ENCODE measurements at regions not wholly inside any gene's neighbourhood (a gene's known extent, or its start where the extent isn't known, plus 50 kb on each side); places are given as distances from the start of the nearest gene placed in this dataset.

DNA sequence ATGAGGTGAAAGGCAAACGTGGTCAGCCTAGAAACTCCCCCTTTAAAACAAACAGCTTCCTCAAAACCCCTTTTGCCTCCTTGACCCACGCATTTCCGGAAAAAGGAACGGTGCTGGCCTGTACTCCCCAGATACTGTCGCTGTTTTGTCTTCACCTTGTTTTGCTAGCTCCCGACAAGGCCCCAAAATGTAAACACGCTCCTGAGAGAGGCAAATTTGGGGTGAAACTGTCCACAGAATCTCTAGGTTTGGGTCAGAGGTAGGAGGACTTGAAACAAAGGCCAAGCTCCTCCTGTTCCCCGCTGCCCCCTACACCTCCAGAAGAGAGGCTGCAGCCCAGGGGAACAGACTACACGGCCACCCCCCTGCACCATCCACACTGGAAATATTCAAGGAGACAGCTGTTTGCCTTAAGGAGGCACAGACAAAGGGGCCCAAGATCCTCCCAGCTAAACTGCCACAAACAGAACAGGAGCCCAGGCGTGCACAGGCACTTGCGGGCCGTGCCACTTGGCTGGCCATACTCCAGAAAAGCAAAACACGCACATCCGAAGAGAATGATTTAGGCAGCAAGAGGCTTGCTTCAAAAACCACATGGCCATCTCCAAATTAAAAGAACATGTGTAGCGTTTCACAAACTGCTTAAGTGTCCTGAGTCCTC lies 160.5 kb upstream of the GRK3 start:
- Histone ChIP-seq H3K9ac (replicated peaks in 1 of 4; ENCODE audit: extremely low read depth in 1 of 4, low read depth in 3 of 4, low read length in 3 of 4) (peak overlapping the region in 2 of 4 experiments; percentile 27 to 33; a peak in 3 of 7 replicates), H3K4me2 (ENCODE audit: insufficient read depth in 1 of 2, low read depth in 2 of 2, low read length in 2 of 2) (peak overlapping the region; percentile 80 to 83), H3K4me3 (ENCODE audit: extremely low read depth in 1 of 4, insufficient read depth in 2 of 4, low read depth in 3 of 4, low read length in 4 of 4) (peak overlapping the region; percentile 39 to 83 (median 60)), H3K18ac (ENCODE audit: extremely low read depth, low read length) (peak overlapping the region; percentile 75), H3K79me1 (ENCODE audit: low read depth, low read length) (peaks cover 5% of the 10 kb centered on the region; the same call in 1 of the 2 replicates), H3K9me3 (ENCODE audit: insufficient read depth in 2 of 2, low read depth in 1 of 2, low read length in 1 of 2) (no peaks in the 10 kb centered on the region), H3K23ac (ENCODE audit: insufficient read length) (no peak overlapping the region), H2BK15ac (ENCODE audit: low read length) (peak overlapping the region; percentile 88), H3K56ac (replicated peaks; ENCODE audit: insufficient read length, low read depth, low read length) (no peak overlapping the region), H3K36me3 (ENCODE audit: control insufficient read depth in 2 of 4, insufficient read depth in 4 of 4, low read length in 3 of 4) (no peaks in the 10 kb centered on the region), H2AFZ (ENCODE audit: low read length) (no peak overlapping the region), H4K91ac (replicated peaks; ENCODE audit: insufficient read length, low read length) (no peak overlapping the region), H3K27me3 (replicated peaks in 1 of 4; ENCODE audit: control insufficient read depth in 3 of 4, extremely low read depth in 1 of 4, insufficient read depth in 3 of 4, low read length in 3 of 4) (peaks cover 0 to 6% (median 6%) of the 10 kb centered on the region in 4 experiments; a peak in 4 of 7 replicates), H2BK5ac (ENCODE audit: low read depth, low read length) (peak overlapping the region; percentile 22; the same call in 1 of the 2 replicates), H3K4ac (replicated peaks; ENCODE audit: insufficient read length, low read depth, low read length) (peak overlapping the region; percentile 81), H2AK5ac (ENCODE audit: low read depth, low read length) (0 out of 2 replicates have a peak overlapping the region, but pooled peaks have one; percentile 18), H4K20me1 (replicated peaks in 1 of 2; ENCODE audit: control insufficient read depth in 1 of 2, insufficient read depth in 2 of 2, low read length in 2 of 2) (peaks cover 0 to 15% of the 10 kb centered on the region in 2 experiments), H3K79me2 (ENCODE audit: control insufficient read depth in 1 of 2, insufficient read depth in 2 of 2, low read length in 2 of 2) (peaks cover 0 to 51% of the 10 kb centered on the region in 2 experiments; a peak in 3 of 4 replicates), H4K5ac (ENCODE audit: insufficient read length, low read depth, low read length) (no peak overlapping the region), H2BK20ac (ENCODE audit: low read length) (no peak overlapping the region), H4K8ac (ENCODE audit: extremely low read depth, insufficient read depth, low read length) (no peak overlapping the region; the same call in 1 of the 2 replicates), H3K27ac (ENCODE audit: low read depth, low read length) (no peak overlapping the region), H2BK12ac (ENCODE audit: low read depth, low read length) (peak overlapping the region; percentile 50; the same call in 1 of the 2 replicates), H3K14ac (ENCODE audit: insufficient read length) (no peak overlapping the region), H3K23me2 (ENCODE audit: low read depth, low read length) (peaks cover 7% of the 10 kb centered on the region; the same call in 1 of the 2 replicates), H3K4me1 (replicated peaks in 1 of 4; ENCODE audit: control insufficient read depth in 3 of 4, insufficient read depth in 4 of 4, low read length in 3 of 4) (peaks cover 9 to 42% (median 20%) of the 10 kb centered on the region in 4 experiments), H2BK120ac (replicated peaks; ENCODE audit: low read depth, low read length) (no peak overlapping the region)
- WGBS, 2 experiments (ENCODE audit: extremely low coverage in 1 of 2, insufficient coverage in 1 of 2, insufficient read length in 1 of 2, insufficient replicate concordance in 2 of 2, low coverage in 1 of 2, low lambda C conversion rate in 2 of 2, missing lambda C conversion rate in 1 of 2): 25% methylated on average over 15 of the region's 15 CpGs; no CpG with 5 or more reads in 1 of the 2 experiments
- FAIRE-seq (no peak), DNase-seq (ENCODE audit: low read depth in 1 of 2, low spot score in 2 of 2) (no peak)
- CTCF ChIA-PET (ENCODE audit: partially characterized antibody): interaction anchor here (0.6 to 1.9 kb wide), 9 partner anchors 13 to 247 kb away, joined by 3 to 8 read pairs (median 4); no protein-coding TSS in a partner anchor
- TF ChIP-seq RAD21 (IDR thresholded peaks at IDR 0.05 in 1 of 2, conservative IDR thresholded peaks at IDR 0.05 in 1 of 2; ENCODE audit: low read depth in 2 of 2, low read length in 2 of 2): peak in 1 of 2 experiments; percentile 3; a peak in 1 of 4 replicates
- TF ChIP-seq RXRA (IDR thresholded peaks at IDR 0.05; ENCODE audit: insufficient read depth, low read depth, low read length): no peak
- TF ChIP-seq KDM1A (IDR thresholded peaks at IDR 0.05; ENCODE audit: borderline replicate concordance, low read length): no peak
- TF ChIP-seq KDM4A (IDR thresholded peaks at IDR 0.05; ENCODE audit: low read depth, low read length, severe bottlenecking): no peak
- no peak for TF ChIP-seq MAFK (IDR thresholded peaks at IDR 0.05; ENCODE audit: low read depth, low read length)
- no peak for TF ChIP-seq CTBP2 (IDR thresholded peaks at IDR 0.05; ENCODE audit: borderline replicate concordance, insufficient read depth, insufficient read length, low read length)
- TF ChIP-seq, protein P1, sequence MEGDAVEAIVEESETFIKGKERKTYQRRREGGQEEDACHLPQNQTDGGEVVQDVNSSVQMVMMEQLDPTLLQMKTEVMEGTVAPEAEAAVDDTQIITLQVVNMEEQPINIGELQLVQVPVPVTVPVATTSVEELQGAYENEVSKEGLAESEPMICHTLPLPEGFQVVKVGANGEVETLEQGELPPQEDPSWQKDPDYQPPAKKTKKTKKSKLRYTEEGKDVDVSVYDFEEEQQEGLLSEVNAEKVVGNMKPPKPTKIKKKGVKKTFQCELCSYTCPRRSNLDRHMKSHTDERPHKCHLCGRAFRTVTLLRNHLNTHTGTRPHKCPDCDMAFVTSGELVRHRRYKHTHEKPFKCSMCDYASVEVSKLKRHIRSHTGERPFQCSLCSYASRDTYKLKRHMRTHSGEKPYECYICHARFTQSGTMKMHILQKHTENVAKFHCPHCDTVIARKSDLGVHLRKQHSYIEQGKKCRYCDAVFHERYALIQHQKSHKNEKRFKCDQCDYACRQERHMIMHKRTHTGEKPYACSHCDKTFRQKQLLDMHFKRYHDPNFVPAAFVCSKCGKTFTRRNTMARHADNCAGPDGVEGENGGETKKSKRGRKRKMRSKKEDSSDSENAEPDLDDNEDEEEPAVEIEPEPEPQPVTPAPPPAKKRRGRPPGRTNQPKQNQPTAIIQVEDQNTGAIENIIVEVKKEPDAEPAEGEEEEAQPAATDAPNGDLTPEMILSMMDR (IDR thresholded peaks at IDR 0.05; ENCODE audit: control extremely low read depth in 1 of 3, insufficient read depth in 1 of 3, low read depth in 1 of 3, low read length in 3 of 3): peak in 2 of 3 experiments; percentile 2 to 3; a peak in 2 of 4 replicates
- POLR2A ChIA-PET (ENCODE audit: partially characterized antibody): interaction anchor here (1.0 kb wide), 2 partner anchors 19 to 21 kb away, joined by 3 to 4 read pairs; no protein-coding TSS in a partner anchor

Measured in H1 (cell line).